CD4-positive, alpha-beta T cell treated with Interleukin-1 beta for 1 hour (primary cell): ENCODE measurements at regions not wholly inside any gene's neighbourhood (a gene's known extent, or its start where the extent isn't known, plus 50 kb on each side); places are given as distances from the start of the nearest gene placed in this dataset.
"Not testable (repeated sequence)": the region's sequence is repeated elsewhere in the genome, so short reads cannot be mapped to it uniquely, and the experiment has no call there.

Source experiments
- DNase-seq, 2 donors: peaks; one replicate each; pipeline ENCODE4 v3.0.0-alpha.2; 2020 to 2022

- no peak for DNase-seq
These were observed 324.9 kb upstream of the CITED2 start for GRCh38 chr6:139699335-139699734.

- DNase-seq, result no peak
These were observed 324.2 kb upstream of the CITED2 start for GRCh38 chr6:139698526-139699176.

- DNase-seq, result not testable (repeated sequence)
These were observed 323.4 kb upstream of the CITED2 start for GRCh38 chr6:139697856-139698255.

GRCh38 chr6:139696991-139697390 lies 322.5 kb upstream of the CITED2 start:
- DNase-seq, result not testable (repeated sequence)

GRCh38 chr6:139695361-139695760 lies 320.9 kb upstream of the CITED2 start:
- DNase-seq, result no peak

- no peak for DNase-seq
These were observed 319.3 kb upstream of the CITED2 start for GRCh38 chr6:139693735-139694134.

- no peak for DNase-seq
These were observed 315.6 kb upstream of the CITED2 start for GRCh38 chr6:139690007-139690406.

- no peak for DNase-seq
These were observed 312.6 kb upstream of the CITED2 start for GRCh38 chr6:139687055-139687454.

GRCh38 chr6:139686308-139686707 lies 311.9 kb upstream of the CITED2 start:
- DNase-seq, result no peak

- DNase-seq, result no peak
These were observed 310.6 kb upstream of the CITED2 start for GRCh38 chr6:139685009-139685408.

GRCh38 chr6:139680819-139681218 lies 306.4 kb upstream of the CITED2 start:
- DNase-seq, result no peak

GRCh38 chr6:139679516-139680179 lies 305.2 kb upstream of the CITED2 start:
- DNase-seq, result no peak

GRCh38 chr6:139676718-139677117 lies 302.3 kb upstream of the CITED2 start:
- no peak for DNase-seq

GRCh38 chr6:139666284-139666683 lies 291.8 kb upstream of the CITED2 start:
- DNase-seq, result no peak

GRCh38 chr6:139663996-139664395 lies 289.5 kb upstream of the CITED2 start:
- no peak for DNase-seq

GRCh38 chr6:139659711-139660110 lies 285.3 kb upstream of the CITED2 start:
- no peak for DNase-seq

GRCh38 chr6:139659196-139659595 lies 284.7 kb upstream of the CITED2 start:
- DNase-seq, result no peak

GRCh38 chr6:139657119-139657518 lies 282.7 kb upstream of the CITED2 start:
- no peak for DNase-seq

GRCh38 chr6:139655783-139656705 lies 281.6 kb upstream of the CITED2 start:
- DNase-seq, result no peak

- no peak for DNase-seq
These were observed 280.7 kb upstream of the CITED2 start for GRCh38 chr6:139654888-139655782.

- no peak for DNase-seq
These were observed 279.9 kb upstream of the CITED2 start for GRCh38 chr6:139654309-139654708.

GRCh38 chr6:139653111-139653510 lies 278.7 kb upstream of the CITED2 start:
- DNase-seq, result no peak

- no peak for DNase-seq
These were observed 276.5 kb upstream of the CITED2 start for GRCh38 chr6:139650941-139651340.
